ENCODE measurements at regions not wholly inside any gene's neighbourhood (a gene's known extent, or its start where the extent isn't known, plus 50 kb on each side); places are given as distances from the start of the nearest gene placed in this dataset.

DNA sequence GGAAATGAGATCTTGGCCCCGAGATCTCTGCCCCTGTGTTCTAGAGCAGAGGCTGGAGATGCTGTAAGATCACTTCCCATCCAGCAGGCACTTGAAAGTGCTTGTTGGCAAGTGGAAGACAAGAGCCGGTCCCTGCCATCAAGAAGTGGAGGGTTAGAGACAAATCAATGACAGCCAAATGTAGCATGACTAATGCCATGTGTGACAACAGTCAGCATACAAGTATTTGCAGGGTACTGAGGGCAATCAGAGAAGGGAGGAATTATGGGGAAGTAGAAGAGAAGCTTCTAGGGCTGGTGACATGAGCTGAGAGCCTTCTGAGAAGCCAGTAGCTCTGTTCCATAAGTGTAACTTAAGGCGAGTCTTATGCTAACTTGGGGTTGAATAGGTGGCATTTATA, 58.6 kb downstream of the TMEM17 start:
- no peak for DNase-seq

DNA sequence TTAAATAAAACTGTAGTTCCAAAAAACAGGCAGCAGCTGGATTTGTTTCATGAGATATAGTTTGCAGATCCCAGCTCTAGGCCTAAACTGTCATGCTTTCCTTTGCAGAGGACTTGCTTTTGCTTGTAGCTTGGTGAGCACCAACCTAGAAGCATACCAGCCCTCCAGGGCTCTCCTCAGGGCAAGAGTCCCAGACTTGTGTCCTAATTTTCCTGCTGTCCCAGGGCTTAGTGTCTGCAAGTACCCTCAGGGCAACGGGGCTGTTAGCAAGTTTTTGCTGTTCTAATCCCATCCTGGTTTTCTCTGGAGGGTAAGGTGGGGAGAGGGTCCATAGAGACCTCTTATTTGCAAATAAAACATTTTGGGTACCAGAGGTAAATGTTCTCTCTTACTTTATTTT, 59.5 kb downstream of the TMEM17 start:
- no peak for DNase-seq

DNA sequence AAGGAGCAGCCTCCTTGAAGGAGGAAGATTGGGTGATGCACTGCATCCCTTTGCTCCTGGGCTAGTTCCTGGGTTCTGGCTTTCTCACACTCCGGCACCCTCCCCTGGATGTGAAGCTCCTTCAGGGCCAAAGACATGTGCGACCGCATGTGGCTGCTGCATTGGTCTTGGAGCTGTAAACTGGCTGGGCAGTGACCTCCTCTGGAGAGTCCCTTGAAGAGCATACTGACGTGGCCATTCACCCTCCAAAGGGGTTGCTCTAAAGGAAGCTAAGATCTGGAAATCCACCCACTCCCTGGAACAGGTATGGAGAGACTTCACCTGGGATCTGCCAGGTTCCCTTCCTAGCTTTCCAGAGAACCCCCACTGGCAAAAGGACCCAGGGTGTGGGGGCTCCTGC, 62.1 kb downstream of the TMEM17 start:
- DNase-seq: no peak

DNA sequence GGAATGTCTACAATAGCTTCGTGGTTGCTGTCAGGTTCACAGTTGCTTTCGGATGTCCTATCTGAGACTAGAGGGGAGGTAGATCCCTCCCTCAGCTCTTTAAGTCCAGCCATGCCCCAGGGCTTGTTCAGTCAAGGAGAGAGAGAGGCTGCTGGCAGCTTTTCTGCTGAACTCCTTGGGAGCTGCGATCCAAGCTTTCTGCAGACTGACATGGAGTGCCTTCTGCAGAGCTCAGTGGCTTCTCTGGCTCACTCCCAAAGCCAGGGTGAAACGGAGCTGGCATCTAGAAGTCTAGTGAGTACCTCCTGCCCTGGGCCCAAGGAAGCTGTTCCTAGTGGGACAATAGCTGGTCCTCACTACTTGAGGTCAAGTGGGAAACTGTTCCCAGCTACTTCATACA, 62.5 kb downstream of the TMEM17 start:
- DNase-seq: no peak

DNA sequence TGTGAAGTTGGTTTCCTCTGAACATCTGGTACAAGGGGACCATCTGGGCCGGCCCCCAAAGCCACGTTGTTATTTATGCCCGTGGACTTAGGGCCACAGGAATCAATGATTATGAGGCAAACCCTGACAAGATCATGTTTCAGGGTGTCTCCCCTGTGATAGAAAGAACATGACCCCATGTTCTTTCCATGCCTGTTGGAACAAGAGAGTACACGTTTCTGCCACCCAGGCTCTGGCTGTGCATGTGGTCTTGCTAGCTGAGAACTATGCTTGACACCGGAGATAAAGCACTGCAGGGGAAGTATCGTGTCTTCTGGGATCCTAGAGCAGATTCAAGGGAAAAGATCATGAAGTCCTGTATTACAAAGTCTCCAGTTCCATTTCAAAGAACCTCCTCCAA, 64.2 kb downstream of the TMEM17 start:
- no peak for DNase-seq

DNA sequence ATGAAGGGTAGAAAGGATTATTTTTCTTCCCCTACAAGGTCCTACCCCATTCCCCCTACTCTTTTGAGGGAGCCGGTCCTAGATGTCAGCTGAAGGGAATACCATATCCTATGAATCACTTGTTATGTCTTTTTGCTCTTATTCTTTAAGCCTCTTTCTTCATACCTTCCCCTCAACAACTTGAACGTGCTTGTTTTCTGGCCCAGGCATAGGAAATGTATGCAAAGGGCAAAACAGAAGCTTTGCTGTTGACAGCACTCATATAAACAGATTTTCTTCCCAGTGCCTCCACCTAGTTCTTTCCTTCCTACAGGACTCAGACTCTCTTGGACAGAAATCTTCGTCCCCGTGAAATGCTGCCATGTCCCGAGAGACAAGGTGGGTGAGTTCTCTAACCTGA, 64.6 kb downstream of the TMEM17 start:
- no peak for DNase-seq

DNA sequence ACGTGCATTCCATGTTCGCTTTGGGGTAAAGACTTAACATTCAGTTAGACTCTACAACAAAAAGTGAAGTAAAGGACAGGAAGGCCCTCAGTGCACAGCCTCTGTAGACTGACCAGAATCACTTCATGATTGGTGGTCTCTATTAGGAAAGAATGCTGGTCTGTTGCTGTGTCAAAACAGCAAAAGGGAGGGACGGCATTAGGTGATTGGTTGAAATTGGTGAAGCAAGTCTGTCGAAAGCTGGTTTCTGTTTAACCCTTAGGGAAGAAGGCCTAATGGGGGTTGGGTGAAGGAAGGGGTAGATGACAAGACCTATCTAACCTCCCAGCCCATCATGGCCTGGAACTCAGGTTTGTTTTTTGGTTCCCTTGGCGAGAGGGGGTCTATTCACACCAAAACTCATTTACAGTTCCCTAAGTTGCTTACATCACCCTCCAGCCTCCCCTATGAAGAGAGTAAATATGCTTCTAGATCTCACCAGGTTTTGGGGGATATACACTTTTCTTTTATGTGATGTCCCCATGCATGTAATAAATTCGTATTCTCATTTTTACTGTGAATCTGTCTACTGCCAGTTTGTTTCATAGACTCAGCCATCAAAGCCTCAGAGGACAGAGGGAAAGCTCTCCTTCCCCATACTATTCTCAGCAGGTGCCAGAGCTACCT, 65.6 kb downstream of the TMEM17 start:
- no peak for DNase-seq

DNA sequence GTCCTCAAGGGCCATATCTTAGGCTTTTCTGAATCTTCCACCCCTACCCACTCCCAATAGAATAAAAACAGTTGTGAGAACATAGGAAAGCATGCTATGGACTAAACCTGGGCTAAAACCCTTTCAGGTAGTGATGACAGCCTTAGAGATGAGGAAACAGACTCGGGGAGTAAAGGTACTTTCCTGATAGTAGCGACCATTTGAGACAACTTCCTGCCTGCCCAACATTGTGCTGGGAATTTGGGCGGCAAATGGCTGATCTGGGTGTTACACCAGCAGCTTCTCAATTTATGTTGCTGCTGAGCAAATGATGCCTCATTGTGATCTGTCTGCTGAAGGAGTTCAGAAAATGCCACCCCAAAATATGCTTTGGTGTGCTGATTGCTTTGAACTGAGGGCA, 66.6 kb downstream of the TMEM17 start:
- no peak for DNase-seq

DNA sequence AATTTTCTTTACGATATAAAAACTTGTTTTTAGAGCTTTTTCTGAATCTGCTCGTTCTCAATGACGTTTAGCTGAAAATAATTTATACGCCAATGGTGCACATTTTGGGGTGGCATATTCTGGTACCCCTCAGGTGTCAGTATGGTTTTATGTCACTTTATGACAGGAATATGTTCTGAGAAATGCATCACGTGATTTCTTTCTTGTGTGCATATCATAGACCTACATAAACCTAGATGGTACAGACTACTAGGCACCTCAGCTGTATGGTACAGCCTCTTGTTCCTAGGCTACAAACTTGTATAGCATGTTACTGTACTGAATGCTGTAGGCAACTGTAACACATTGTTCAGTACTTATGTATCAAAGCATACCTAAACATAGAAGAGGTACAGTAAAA, 68.2 kb downstream of the TMEM17 start:
- no peak for DNase-seq

DNA sequence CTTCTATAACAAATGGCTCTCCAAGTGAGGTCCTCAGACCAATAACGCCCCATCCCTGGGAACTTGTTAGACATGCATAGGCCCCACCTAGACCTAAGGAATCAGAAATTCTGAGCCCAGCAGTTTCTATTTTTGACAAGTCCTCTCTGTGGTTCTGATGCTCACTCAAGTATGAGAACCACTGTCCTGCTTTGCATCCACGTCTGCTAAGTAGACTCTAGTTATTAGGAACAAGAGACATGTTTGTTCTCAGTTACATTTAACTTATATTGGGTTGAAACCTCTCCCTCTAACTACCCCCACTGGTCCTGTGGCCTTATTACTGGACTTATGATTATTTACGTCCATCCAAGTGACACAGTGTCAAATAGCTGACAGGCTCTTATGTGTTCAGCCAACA, 70.3 kb downstream of the TMEM17 start:
- no peak for DNase-seq

DNA sequence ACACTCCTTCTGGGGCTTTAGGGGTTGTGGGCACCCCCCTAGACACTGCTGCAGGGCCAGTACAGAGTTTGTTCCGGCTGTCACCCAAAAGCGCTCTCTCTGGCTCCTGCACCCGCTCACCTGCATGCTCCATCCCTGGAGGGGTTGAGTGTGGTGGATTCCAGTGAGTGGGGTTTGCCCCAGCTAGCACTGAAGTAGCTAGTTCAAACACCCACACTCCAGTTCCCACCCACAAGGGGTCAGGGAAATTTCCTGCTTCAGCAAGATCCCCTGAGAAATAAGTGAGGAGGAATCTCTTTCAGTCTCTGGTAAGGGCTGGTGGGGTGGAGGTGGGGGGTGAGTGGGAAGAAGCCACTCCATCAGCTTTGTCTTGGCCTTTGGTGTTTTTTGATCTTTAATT, 73.6 kb downstream of the TMEM17 start:
- DNase-seq: no peak

DNA sequence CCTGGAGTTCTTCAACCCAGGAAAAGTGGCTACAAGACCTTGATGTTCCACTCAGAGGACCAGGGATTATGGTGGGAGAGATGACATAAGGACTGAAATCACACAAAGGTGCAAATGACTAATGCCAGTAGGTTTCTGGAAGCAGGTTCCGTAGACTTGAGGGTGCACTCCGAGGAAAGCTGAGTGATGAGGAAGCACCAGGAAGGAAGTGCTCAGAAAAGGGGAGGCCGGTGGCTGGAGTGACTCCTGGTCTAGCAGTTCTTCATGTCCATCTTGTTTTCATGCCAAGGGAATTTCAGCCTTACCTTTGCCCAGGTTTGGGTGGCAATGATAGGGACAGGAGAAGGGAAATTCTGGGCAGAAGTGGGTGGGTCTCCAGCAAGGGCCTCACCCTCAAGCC, 74.5 kb downstream of the TMEM17 start:
- DNase-seq: no peak

DNA sequence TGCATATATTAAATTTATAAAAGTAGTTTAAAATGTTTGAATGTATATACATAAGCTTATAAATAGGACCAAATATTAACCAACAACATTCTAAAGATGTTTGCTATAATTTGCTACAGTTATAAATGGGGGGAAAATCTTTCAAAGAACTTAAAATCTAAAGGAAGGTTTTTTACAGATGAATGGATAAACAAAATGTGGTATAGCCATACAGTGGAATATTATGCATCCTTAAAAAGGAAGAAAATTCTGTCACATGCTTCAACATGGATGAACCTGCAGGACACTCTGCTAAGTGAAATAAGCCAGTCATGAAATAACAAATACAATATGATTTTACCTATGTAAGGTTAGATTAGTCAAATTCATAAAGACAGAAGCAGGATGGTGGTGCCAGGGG, 75.8 kb downstream of the TMEM17 start:
- no peak for DNase-seq

DNA sequence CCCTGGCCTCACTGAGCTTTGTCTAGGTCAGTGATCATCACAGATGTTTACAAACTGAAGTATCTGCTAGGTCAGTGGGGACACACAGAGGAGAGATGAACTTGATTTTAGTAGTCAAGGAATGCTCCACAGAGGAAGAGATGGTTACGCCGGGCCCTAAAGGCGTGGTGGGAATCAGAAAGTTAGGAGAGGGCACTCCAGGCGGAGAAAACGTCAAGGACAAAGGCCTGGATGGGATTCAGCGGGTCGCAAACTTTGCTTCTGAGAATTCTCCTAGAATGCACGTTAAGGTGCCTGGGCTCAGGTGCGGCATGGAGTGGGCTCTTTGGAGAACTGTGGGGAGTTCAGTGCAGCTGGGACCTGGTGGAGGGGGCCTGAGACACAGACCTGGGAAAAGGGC, 78.8 kb downstream of the TMEM17 start:
- no peak for DNase-seq

DNA sequence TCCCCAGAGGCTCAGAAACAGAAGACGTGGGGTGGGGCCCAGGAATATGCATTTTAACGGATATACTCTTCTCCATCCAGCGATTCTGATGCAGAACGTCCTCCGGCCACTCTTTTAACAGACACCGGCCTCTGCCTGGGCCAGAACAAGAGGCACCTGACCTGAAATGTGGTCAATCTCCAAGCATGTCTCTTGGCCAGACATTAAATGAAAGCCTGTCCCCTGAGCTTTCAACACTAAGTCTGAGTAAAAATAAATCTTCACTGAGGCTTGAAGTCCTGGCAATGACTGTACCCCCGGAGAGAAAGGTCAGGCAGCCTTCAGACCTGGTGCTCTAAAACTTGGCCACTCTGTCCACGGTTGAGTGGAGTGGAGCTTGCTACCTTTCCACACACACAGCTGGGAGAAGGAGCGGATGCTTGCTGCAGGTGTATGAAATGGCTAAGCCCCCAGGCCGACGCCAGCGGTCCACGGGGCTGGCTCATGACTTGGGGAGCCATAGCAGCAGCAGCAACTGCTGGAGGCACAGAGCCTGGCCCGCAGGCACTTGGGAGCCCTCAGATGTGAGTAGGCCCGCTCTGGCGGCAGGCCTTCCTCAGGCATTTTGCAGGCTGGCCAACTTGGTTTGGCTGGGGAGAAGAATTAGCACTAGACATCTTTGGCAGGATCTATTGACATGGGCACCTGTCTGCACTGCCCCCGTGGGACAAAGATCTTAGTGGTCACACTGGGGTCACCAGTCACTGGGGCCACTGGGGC, 79.7 kb downstream of the TMEM17 start:
- no peak for DNase-seq

DNA sequence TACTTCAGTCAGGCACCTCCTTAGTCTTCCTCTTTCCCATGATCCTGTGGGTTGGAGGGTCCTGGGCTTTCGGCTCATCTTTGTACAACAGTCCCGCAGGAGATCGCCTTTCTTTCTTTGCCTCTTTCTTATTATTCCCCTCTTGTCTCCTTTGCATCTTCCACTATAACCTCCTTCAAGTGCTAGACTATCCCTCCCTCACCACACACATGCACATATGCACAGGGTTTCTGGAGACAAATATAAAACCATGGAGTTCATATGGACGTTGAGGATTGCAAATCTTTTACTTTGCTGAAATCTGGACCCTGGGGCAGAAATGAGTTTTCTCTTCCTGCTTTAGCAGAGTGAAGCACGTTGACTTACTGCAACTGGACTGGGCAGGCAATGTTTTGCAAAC, 80.3 kb downstream of the TMEM17 start:
- no peak for DNase-seq

DNA sequence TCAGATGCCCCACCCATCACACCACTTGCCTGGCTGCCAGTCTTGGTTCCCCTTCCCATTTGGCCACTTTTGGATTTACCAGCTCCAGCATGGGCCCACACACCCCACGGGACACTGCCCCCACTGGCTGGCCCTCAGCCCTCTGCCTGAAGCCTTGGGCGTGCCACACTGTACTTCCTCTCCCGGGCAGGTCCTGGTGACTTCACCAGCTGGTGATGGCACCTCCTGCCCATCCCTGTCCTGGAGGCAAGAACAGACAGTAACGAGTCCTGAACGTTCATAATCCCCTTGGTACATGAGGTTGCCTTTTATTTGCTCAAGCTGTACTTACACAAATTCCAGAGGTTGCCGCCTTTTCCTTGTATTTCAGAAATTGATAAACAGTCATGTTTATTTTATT, 81.1 kb downstream of the TMEM17 start:
- DNase-seq: no peak

DNA sequence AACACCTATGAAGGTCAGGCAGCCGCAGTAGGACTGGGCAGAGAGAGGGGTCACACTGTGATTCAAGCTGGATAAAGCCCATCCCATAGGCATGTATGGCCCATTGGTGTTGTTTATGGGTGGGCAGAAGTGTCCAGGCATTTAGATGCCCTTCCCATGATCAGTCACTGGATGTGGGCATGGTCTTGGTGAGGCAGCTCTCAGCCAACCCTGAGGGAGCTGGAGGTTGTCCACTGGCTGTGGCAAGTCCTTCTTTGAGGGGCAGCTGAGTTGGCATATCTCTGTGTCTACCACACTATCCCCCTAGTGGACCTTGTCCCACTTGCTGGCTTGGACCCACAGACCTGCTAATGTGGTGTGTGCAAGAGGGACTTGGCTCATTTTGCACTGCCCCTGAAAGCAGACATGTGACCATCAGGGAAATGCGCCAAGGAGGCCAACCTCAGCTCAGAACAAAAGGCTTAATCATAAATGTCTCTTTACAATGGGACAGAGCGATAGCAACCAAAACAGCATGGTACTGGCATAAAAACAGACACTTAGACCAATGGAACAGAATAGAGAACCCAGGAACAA, 82.0 kb downstream of the TMEM17 start:
- DNase-seq: no peak

DNA sequence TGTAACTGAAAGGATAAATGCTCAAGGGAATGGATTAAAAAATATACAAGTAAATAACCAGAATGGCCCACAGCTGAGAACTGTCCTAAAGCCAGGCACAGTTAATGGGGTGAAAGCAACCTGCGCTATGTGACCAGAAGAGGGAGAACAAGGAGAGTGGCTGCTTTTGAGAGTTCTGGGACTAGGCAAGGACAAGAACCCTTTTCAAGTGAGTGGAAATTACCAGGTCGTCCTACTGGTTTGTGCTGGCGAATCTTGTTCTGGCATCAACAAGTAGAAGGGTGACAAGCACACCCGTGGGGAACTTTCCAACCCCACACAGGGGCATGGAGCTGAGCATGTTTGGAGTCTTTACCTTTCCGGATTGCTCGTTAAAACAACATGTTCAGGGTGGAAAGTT, 82.8 kb downstream of the TMEM17 start:
- no peak for DNase-seq

DNA sequence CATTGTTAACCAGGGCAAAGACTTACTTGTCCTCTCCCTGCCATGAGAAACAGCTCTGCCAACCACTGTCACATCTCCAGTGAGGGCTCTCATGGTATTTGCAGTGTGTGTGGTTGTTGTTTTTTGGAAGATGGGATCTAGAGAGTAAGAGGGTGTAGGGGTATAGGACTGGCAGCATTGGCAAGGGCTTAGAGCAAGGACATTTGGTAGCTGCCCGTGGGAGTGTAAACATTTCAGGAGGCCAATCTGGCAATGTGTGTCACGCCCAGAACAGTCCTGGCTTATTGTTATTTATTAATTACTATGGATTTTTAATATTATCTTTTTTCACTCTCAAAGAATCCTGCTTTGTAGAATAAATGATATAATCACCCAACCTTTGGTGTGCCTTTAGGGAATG, 90.5 kb downstream of the TMEM17 start:
- no peak for DNase-seq

DNA sequence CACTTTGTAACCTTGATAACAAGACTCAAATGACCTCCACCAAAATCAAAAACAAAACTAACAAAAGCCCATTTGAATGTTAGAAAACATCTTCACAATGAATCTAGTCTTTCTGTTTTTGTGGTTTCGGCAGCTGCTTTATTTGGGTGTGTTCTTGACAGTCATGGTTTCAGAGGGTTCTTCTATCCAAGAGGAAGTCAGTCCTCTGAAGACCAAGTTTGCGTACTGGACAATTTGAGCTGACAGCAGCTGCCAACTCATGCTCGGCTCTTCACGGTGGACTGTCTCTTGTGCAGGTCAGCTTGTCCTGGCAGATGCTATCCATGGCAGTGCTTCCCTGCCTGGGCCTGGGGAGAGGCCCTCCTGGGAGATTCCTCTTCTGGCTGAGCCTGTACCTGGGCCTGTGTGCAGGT, 91.0 kb downstream of the TMEM17 start:
- no peak for DNase-seq

DNA sequence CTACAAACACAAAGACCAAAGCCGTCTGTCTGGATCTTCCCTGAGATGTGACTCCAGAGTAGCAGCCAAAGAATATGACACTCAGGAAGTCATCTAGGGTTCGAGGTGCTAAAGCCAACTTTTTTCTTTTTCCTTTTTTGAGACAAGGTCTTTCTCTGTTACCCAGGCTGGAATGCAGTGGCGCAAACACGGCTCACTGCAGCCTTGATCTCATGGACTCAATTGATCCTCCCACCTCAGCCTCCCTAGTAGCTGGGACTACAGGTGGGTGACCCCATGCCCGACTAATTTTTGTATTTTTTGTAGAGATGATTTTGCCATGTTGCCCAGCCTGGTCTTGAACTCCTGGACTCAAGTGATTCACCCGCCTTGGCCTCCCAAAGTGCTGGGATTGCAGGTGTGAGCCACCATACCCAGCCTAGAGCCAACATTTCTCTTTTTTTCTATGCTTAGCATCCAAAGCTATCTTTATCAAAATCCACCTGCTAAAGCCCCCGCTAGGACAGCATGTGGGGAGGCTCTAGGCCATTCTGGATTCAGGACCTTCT, 92.8 kb downstream of the TMEM17 start:
- DNase-seq: no peak

DNA sequence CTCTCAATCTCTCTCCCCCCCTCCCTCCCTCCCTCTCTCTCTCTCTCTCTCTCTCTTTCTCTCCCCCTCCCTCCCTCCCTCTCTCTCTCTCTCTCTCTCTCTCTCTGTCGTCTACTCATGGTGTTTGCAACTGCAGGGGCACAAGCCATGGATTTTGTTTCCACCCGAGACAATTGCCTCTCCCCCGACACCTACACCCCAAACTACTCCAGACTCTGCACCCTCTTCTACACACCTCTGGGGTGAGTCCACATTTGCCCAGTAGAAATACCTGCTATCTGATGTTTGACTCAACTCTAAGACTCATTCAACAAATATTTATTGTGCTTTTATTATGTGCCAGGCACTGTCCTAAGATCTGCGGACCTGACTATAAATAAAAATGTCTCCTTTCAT, 93.7 kb downstream of the TMEM17 start:
- DNase-seq: no peak

DNA sequence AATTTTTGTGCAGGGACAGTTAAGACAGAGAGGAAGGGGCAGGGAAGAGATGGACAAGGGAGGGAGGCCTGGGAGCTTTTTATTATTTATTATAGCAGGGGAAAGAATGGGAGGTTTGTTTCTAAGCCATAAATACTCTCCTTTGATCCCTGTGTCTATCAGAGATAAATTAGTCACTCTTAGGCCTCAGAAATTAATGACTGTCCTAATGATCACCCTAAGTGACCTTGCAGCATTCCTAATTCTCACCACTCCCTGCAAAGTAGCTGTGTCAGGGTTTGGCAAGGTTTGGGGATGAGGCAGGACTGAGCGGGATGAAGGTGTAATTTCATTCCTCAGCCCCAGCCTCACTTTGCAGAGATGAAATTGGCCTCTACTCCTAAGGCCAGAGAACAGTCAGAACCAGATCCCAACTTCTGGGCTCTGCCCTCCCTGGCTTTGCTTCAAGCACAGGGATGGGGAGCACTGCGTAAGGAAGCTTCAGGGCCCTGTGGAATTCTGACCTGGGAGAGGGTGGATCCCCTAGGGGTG, 95.0 kb downstream of the TMEM17 start:
- no peak for DNase-seq

All from SIG-M5 (cell line).